LNCaP clone FGC (cell line): ENCODE measurements at regions not wholly inside any gene's neighbourhood (a gene's known extent, or its start where the extent isn't known, plus 50 kb on each side); places are given as distances from the start of the nearest gene placed in this dataset.

Experiments used
- DNase-seq: peaks from one replicate; pipeline ENCODE4 v3.0.0-alpha.2; 2011; ENCODE audit warnings: low read depth
- H3K4me3 ChIP-seq: 2 replicates; pipeline ENCODE4 v1.5.1; 2011; ENCODE audit warnings: mild to moderate bottlenecking, low read depth, low read length, control low read depth
- CTCF ChIP-seq: IDR thresholded peaks from 2 replicates; pipeline ENCODE4 v1.5.1; 2012; ENCODE audit warnings: mild to moderate bottlenecking; ENCODE audit not compliant: control insufficient read depth, insufficient read depth; ENCODE audit errors: extremely low read depth

DNA sequence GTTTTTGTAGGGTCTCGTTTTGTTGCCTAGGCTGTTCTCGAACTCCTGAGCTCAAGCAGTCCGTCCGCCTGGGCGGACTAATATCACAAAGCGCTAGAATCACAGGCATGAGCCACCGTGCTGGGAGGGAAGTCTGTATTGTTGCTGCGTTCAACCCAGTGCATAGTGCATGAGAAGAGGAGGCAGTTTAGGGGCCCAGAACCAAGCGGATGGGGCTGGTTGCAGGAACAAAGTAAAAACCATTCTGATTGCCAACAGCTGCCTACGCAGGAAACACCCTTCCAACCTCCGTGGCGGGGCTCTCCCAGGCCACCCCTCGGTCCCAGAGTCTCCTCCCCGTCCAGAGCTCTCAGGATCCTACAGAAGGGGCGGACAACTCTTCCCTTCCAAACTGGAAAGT, 87.1 kb downstream of the ANXA2R start:
- DNase-seq = no peak
- no peak overlapping the region for H3K4me3 ChIP-seq

GRCh38 chr5:42952578-42952974, 87.5 kb downstream of the ANXA2R start:
- no peak overlapping the region for H3K4me3 ChIP-seq
- no peak for DNase-seq
- TF ChIP-seq CTCF = no peak

More for the DNA sequence above, 87.1 kb downstream of the ANXA2R start:
- TF ChIP-seq CTCF = no peak

GRCh38 chr5:42951293-42951840, 88.8 kb downstream of the ANXA2R start:
- no peak for DNase-seq
- H3K4me3 ChIP-seq = no peak overlapping the region
- no peak for TF ChIP-seq CTCF

- no peak for DNase-seq
- no peak overlapping the region for H3K4me3 ChIP-seq
- no peak for TF ChIP-seq CTCF
Measured at GRCh38 chr5:42950456-42951292, 89.4 kb downstream of the ANXA2R start.

GRCh38 chr5:42950116-42950455, 90.0 kb downstream of the ANXA2R start:
- no peak overlapping the region for H3K4me3 ChIP-seq
- no peak for DNase-seq
- no peak for TF ChIP-seq CTCF

- no peak overlapping the region for H3K4me3 ChIP-seq
- TF ChIP-seq CTCF = no peak
- DNase-seq = no peak
Measured at GRCh38 chr5:42949348-42950115, 90.6 kb downstream of the ANXA2R start.

GRCh38 chr5:42948961-42949347, 91.2 kb downstream of the ANXA2R start:
- H3K4me3 ChIP-seq = no peak overlapping the region
- no peak for DNase-seq
- no peak for TF ChIP-seq CTCF
